OCI-M2 (cell line): ENCODE measurements at regions not wholly inside any gene's neighbourhood (a gene's known extent, or its start where the extent isn't known, plus 50 kb on each side); places are given as distances from the start of the nearest gene placed in this dataset.

Experiments used
- DNase-seq: peaks from one replicate; lab custom pipeline; 2025; ENCODE audit not compliant: unreplicated experiment; lab: John Stamatoyannopoulos, UW

GRCh38 chr15:57821826-57822225 lies 115.3 kb downstream of the POLR2M start:
- DNase-seq = no peak

- no peak for DNase-seq
Observed at GRCh38 chr15:57823325-57823882, 116.9 kb downstream of the POLR2M start.

GRCh38 chr15:57824186-57824585 lies 117.7 kb downstream of the POLR2M start:
- DNase-seq = no peak

- DNase-seq = no peak
Observed at GRCh38 chr15:57827021-57827420, 120.5 kb downstream of the POLR2M start.

- DNase-seq = no peak
Observed at GRCh38 chr15:57827971-57828370, 121.5 kb downstream of the POLR2M start.

- DNase-seq = no peak
Observed at GRCh38 chr15:57832183-57832582, 125.7 kb downstream of the POLR2M start.

- DNase-seq = no peak
Observed at GRCh38 chr15:57835119-57835518, 128.6 kb downstream of the POLR2M start.

- DNase-seq = no peak
Observed at GRCh38 chr15:57849317-57849716, 142.8 kb downstream of the POLR2M start.

- no peak for DNase-seq
Observed at GRCh38 chr15:57854531-57854930, 148.0 kb downstream of the POLR2M start.

GRCh38 chr15:57857871-57858270 lies 151.4 kb downstream of the POLR2M start:
- no peak for DNase-seq

GRCh38 chr15:57859130-57859685 lies 152.7 kb downstream of the POLR2M start:
- DNase-seq = no peak

- DNase-seq = no peak
Observed at GRCh38 chr15:57861034-57861638, 154.6 kb downstream of the POLR2M start.

GRCh38 chr15:57861815-57862586 lies 155.5 kb downstream of the POLR2M start:
- no peak for DNase-seq

GRCh38 chr15:57862761-57863160 lies 156.2 kb downstream of the POLR2M start:
- no peak for DNase-seq

GRCh38 chr15:57865294-57865693 lies 158.8 kb downstream of the POLR2M start:
- DNase-seq = no peak

- DNase-seq = peak; percentile 10
Observed at GRCh38 chr15:57866149-57866736, 159.7 kb downstream of the POLR2M start.

- no peak for DNase-seq
Observed at GRCh38 chr15:57867970-57868798, 161.7 kb downstream of the POLR2M start.

- no peak for DNase-seq
Observed at GRCh38 chr15:57870667-57871066, 164.2 kb downstream of the POLR2M start.

GRCh38 chr15:57872281-57873030 lies 165.9 kb downstream of the POLR2M start:
- DNase-seq = no peak

GRCh38 chr15:57873564-57874209 lies 167.2 kb downstream of the POLR2M start:
- no peak for DNase-seq
